ENCODE measurements at regions not wholly inside any gene's neighbourhood (a gene's known extent, or its start where the extent isn't known, plus 50 kb on each side); places are given as distances from the start of the nearest gene placed in this dataset.

DNA sequence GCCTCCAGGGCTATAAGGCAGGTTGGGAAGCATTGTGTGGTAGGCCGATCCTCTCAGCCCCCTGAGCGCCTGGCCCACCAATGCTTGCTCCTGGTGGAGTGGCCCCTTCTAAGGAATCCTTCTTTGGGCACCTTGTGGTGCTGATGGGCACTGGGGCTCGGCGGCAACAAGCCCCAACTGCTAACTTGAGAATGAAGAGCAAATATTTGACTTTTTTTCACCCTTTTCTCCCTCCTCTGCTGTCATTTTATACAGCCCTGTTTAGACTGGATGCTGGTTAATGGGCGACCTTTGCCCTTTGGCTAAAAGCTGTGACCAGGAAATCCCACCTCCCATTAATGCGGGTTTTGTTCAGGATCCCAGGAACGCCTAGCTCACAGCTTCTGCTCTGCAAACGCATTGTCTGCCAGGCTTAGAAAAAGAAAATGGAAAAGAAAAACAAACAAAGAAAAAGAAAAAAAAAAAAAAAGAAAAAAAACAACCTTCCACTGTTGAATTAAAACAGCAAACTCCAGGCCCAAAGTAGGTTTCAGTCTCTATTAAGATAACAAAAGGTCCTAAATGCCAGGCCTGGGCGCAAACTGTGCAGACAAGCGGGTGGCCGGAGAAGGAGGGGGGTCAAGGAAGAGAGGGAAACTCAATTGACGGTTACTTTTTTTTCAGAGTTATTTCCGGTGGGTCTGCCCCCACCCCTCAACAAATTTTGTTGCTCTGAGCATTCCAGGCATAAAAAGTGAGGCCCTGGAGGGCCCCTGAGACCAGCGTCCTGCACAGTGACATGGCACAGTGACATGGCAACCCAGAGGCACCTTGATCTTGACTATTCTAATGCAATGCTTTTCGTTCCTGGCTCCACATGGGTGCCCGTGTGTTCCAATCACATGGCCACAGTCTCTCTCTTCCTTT is 301.4 kb downstream of the MAF start:
- Histone ChIP-seq H3K9ac (replicated peaks in 1 of 4; ENCODE audit: extremely low read depth in 1 of 4, low read depth in 3 of 4, low read length in 3 of 4) (no peak overlapping the region; a peak in 2 of 7 replicates), H4K8ac (ENCODE audit: extremely low read depth, insufficient read depth, low read length) (peak overlapping the region; percentile 89; the same call in 1 of the 2 replicates), H3K18ac (ENCODE audit: extremely low read depth, low read length) (peak overlapping the region; percentile 100), H4K91ac (replicated peaks; ENCODE audit: insufficient read length, low read length) (peak overlapping the region; percentile 99), H3K9me3 (ENCODE audit: insufficient read depth in 2 of 2, low read depth in 1 of 2, low read length in 1 of 2) (no peaks in the 10 kb centered on the region), H4K5ac (ENCODE audit: insufficient read length, low read depth, low read length) (peak overlapping the region; percentile 95), H2BK20ac (ENCODE audit: low read length) (peak overlapping the region; percentile 99), H3K56ac (replicated peaks; ENCODE audit: insufficient read length, low read depth, low read length) (peak overlapping the region; percentile 54), H3K23ac (ENCODE audit: insufficient read length) (no peak overlapping the region), H3K4me2 (ENCODE audit: insufficient read depth in 1 of 2, low read depth in 2 of 2, low read length in 2 of 2) (peak overlapping the region; percentile 27 to 55; a peak in 3 of 4 replicates), H2AFZ (ENCODE audit: low read length) (no peak overlapping the region), H3K79me1 (ENCODE audit: low read depth, low read length) (no peaks in the 10 kb centered on the region), H2AK5ac (ENCODE audit: low read depth, low read length) (peak overlapping the region; percentile 87), H3K27ac (ENCODE audit: low read depth, low read length) (peak overlapping the region; percentile 88), H2BK15ac (ENCODE audit: low read length) (peak overlapping the region; percentile 85; the same call in 1 of the 2 replicates), H3K4ac (replicated peaks; ENCODE audit: insufficient read length, low read depth, low read length) (peak overlapping the region; percentile 82), H3K4me3 (ENCODE audit: extremely low read depth in 1 of 4, insufficient read depth in 2 of 4, low read depth in 3 of 4, low read length in 4 of 4) (peak overlapping the region in 1 of 4 experiments; percentile 0; a peak in 1 of 8 replicates), H2BK5ac (ENCODE audit: low read depth, low read length) (peak overlapping the region; percentile 99), H3K27me3 (replicated peaks in 1 of 4; ENCODE audit: control insufficient read depth in 3 of 4, extremely low read depth in 1 of 4, insufficient read depth in 3 of 4, low read length in 3 of 4) (peaks cover 0 to 2% (median 0%) of the 10 kb centered on the region in 4 experiments; a peak in 1 of 7 replicates), H2BK120ac (replicated peaks; ENCODE audit: low read depth, low read length) (peak overlapping the region; percentile 99), H4K20me1 (replicated peaks in 1 of 2; ENCODE audit: control insufficient read depth in 1 of 2, insufficient read depth in 2 of 2, low read length in 2 of 2) (no peaks in the 10 kb centered on the region), H3K14ac (ENCODE audit: insufficient read length) (no peak overlapping the region), H3K23me2 (ENCODE audit: low read depth, low read length) (no peaks in the 10 kb centered on the region), H3K4me1 (replicated peaks in 1 of 4; ENCODE audit: control insufficient read depth in 3 of 4, insufficient read depth in 4 of 4, low read length in 3 of 4) (peaks cover 12 to 28% (median 20%) of the 10 kb centered on the region in 4 experiments), H3K36me3 (ENCODE audit: control insufficient read depth in 2 of 4, insufficient read depth in 4 of 4, low read length in 3 of 4) (no peaks in the 10 kb centered on the region), H2BK12ac (ENCODE audit: low read depth, low read length) (peak overlapping the region; percentile 99), H3K79me2 (ENCODE audit: control insufficient read depth in 1 of 2, insufficient read depth in 2 of 2, low read length in 2 of 2) (no peaks in the 10 kb centered on the region)
- FAIRE-seq = peak; percentile 70
- ChIA-PET POLR2A (ENCODE audit: partially characterized antibody) (interaction anchor here (0.6 to 1.2 kb wide), 2 partner anchors 12 kb away, joined by 3 to 4 read pairs; no protein-coding TSS in a partner anchor), CTCF (ENCODE audit: partially characterized antibody) (interaction anchor here (3.0 kb wide), 1 partner anchor 31 kb away, joined by 8 read pairs; no protein-coding TSS in a partner anchor)
- DNase-seq (ENCODE audit: low read depth in 1 of 2, low spot score in 2 of 2) = peak; percentile 66 to 68
- 11% methylated on average over 16 of the region's 16 CpGs; no CpG with 5 or more reads in 1 of the 2 experiments for WGBS, 2 experiments (ENCODE audit: extremely low coverage in 1 of 2, insufficient coverage in 1 of 2, insufficient read length in 1 of 2, insufficient replicate concordance in 2 of 2, low coverage in 1 of 2, low lambda C conversion rate in 2 of 2, missing lambda C conversion rate in 1 of 2)
- TF ChIP-seq SP4 (IDR thresholded peaks at IDR 0.05; ENCODE audit: low read length) (no peak), CTBP2 (IDR thresholded peaks at IDR 0.05; ENCODE audit: borderline replicate concordance, insufficient read depth, insufficient read length, low read length) (no peak), EP300 (IDR thresholded peaks at IDR 0.05; ENCODE audit: borderline replicate concordance in 1 of 2, low read depth in 2 of 2, low read length in 2 of 2) (peak in 1 of 2 experiments; percentile 79; a peak in 1 of 3 replicates), CREB1 (IDR thresholded peaks at IDR 0.05) (0 out of 2 replicates have a peak, but pooled peaks have one; percentile 5)
- TF ChIP-seq, protein P1, sequence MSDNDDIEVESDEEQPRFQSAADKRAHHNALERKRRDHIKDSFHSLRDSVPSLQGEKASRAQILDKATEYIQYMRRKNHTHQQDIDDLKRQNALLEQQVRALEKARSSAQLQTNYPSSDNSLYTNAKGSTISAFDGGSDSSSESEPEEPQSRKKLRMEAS (IDR thresholded peaks at IDR 0.05) = peak; percentile 68
- TF ChIP-seq, protein P2, sequence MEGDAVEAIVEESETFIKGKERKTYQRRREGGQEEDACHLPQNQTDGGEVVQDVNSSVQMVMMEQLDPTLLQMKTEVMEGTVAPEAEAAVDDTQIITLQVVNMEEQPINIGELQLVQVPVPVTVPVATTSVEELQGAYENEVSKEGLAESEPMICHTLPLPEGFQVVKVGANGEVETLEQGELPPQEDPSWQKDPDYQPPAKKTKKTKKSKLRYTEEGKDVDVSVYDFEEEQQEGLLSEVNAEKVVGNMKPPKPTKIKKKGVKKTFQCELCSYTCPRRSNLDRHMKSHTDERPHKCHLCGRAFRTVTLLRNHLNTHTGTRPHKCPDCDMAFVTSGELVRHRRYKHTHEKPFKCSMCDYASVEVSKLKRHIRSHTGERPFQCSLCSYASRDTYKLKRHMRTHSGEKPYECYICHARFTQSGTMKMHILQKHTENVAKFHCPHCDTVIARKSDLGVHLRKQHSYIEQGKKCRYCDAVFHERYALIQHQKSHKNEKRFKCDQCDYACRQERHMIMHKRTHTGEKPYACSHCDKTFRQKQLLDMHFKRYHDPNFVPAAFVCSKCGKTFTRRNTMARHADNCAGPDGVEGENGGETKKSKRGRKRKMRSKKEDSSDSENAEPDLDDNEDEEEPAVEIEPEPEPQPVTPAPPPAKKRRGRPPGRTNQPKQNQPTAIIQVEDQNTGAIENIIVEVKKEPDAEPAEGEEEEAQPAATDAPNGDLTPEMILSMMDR (IDR thresholded peaks at IDR 0.05; ENCODE audit: control extremely low read depth in 1 of 3, insufficient read depth in 1 of 3, low read depth in 1 of 3, low read length in 3 of 3) = no peak
- TF ChIP-seq, protein P3, sequence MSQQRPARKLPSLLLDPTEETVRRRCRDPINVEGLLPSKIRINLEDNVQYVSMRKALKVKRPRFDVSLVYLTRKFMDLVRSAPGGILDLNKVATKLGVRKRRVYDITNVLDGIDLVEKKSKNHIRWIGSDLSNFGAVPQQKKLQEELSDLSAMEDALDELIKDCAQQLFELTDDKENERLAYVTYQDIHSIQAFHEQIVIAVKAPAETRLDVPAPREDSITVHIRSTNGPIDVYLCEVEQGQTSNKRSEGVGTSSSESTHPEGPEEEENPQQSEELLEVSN (IDR thresholded peaks at IDR 0.05) = peak; percentile 59

Measured in H1 (cell line).